GM19397 (cell line): ENCODE measurements at regions not wholly inside any gene's neighbourhood (a gene's known extent, or its start where the extent isn't known, plus 50 kb on each side); places are given as distances from the start of the nearest gene placed in this dataset.

ENCODE experiments used
- ATAC-seq: cut with Tn5 transposase; IDR thresholded peaks from one replicate; pipeline ENCODE4 v1.9.1; 2021; ENCODE audit warnings: mild to moderate bottlenecking, moderate library complexity; ENCODE audit not compliant: unreplicated experiment

DNA sequence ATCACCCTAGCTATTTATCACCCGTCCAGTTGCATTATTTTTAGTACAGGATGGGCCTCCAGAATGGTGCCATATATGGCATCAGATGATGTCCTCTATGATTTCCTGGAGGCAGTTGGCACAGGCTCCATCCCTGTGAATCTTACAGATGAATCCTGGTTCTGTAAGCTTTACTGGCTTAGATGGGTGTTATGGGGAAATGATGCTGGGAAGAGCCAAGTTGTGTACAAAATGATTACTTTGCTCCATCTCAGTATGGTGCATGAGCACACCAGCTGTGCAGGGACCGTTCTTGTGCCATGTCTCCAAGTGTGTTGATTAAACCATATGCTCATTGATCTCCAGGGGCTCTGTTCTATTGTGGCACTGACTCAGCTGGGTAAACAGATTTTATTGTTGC, 755.7 kb downstream of the TLR4 start:
- ATAC-seq: no peak

DNA sequence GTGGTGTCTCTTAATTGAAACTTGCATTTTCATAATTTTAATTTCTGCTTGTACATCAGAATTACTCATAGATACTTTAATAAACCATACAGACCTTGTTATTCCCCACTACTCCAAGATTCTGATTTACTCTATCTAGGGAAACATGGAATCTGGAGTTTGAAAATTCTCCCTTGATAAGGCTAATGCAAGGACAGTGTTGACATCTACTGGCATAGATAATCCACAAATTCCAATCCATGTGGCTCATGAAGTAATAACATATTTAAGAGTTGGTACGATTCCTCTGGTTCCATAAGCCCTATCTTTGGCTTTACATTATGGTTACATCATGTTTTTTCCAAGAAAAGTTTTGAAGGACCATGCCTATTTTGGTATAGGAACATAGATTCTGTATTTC, 759.2 kb downstream of the TLR4 start:
- ATAC-seq: no peak

DNA sequence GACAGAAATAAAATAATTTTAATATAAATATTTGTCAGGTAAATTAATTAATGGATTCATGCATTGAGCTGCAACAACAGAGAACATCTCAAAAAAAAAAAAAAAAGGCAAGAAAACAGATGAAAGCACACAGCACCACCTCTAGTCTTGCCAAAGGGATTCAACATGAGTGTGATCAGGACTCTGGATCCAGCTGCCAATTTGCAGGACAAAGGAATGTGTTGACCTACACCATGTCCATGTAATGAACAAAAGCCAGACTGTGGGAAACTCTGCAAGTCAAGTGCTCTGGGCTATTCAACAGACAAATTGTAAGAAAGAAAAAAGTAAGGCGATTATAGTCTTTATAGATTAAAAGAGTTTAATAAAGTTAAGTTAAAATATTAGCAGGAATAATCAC, 769.3 kb downstream of the TLR4 start:
- no peak for ATAC-seq

DNA sequence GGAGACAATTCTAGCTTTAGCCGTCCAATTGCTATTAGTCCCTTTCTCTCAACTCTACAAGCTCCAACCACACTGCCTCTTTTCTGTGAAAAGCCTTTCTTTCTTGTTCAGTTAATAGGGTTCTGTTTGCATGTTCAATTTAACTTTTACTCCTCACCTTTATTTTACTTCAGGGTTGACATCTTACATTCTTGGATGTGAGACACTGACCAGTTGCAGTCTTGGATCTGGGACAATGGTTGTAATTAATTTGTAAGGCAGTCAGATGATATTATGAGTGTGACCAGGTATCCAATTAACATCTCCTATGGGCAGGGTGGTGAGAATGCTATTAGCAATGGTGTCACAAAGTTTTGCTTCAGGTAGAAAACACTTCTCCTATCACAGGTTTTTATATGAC, 774.5 kb downstream of the TLR4 start:
- ATAC-seq: no peak

- no peak for ATAC-seq
Measured at GRCh38 chr9:118482306-118482705, 778.1 kb downstream of the TLR4 start.

DNA sequence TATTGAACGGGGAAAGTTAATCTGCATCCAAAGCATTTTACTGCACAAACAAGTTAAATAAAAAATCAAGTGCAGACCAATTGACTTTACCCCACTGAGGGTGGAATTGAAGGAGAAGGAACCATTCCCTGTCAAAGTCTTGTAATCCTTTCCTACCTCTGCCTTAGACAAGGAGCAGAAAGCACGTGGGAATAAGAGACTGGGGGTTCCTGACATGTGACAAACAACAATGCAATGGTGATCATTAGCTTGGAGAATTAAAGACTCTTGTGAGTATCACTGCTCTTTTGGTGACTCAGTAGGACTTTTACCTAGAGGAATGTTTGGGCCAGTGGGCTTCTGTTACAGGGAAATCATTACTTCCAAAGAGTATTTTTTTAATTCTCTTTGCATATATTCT, 779.5 kb downstream of the TLR4 start:
- no peak for ATAC-seq

- no peak for ATAC-seq
Measured at GRCh38 chr9:118503236-118503635, 799.0 kb downstream of the TLR4 start.

DNA sequence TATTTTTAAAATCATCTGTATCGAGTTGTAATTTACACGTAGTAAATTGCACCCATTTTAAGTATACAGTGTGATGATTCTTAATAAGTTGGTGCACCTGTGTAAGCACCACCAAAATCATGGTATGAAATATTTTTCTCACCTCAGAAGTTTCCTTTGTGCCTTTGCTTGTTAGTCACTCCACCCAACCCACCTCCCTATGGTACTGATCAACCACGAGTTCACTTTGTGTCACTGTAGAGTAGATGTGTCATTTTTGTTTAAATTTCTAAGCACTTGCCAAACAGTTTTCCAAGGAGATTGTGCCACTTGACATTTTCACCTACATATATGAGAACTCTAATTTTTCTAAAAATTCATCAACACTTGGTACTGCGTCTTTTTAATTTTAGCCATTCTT, 806.5 kb downstream of the TLR4 start:
- no peak for ATAC-seq

DNA sequence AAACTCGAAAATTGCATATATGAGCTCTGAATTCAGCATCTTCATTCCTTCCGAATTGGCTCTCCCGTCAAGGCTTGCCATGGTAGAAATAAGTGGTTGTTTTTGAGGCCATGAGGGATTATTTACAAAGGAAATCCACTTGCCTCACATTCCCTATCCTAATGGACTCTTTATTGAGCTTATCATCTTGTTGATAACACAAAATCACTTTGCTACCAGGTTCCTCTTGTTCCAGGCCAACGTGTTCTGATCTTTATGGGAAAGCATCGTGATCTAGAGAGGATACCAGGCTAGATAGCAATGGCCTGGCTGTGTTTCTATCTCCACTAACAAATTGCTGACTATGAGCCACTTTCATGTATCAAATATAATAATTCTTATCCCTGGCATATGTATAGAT, 811.7 kb downstream of the TLR4 start:
- ATAC-seq: no peak

DNA sequence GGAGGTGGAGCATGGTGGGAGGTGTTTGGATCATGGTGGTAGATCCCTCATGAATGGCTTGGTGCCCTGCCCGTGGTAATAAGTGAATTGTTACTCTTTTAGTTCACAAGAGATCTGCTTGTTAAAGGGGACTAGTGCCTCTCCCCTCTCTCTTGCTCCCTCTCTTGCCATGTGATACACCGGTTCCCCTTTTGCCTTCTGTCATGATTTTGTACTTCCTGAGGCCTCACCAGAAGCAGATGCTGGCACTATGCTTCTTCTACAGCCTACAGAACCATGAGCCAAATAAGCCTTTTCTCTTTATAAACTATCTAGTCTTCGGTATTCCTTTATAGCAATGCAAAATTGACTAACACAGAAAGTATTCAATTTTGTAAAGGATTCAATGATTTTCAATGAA, 817.1 kb downstream of the TLR4 start:
- no peak for ATAC-seq

DNA sequence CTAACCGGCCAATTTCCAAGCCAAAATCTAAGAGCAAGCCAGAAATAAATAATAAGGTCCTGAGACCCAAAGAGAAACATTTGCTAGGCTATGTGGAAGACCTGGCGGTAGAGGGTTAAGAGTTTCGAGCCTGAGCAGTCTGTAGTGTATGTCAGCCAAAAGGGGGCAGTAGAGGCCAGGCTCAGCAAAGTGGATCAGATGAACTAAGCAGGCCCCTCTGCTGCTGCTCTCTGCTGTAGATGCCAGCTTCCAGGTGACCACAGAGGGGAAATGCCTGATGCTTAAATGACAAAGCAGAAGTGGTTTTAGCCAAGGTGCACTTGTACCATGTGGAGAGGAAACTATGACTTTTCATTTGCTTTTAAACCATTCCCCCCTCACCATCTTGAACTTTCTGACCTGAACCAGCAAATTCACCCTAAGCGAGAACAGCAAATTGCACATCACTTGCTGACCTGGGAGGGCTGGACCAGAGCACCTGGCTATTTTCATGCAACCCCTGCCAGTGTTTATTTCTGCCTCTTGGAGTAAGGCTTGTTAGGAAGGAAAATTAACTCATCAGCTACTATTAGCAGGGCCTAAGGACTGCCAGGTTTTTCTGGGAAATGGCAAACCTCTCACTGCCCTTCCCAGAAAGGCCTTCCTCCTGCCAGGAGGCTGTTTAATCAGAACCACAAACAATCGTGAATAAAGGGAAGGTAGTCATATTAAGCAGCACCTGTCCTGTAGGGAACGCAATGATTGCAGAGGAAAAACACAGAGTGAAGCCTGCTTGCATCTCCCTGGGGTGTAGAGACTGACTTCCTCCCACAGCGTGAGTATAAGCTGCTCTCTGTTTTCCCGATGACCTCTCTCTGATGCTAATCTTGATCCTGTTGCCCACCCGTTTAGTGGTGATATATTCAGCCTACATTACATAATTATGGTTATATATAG, 818.2 kb downstream of the TLR4 start:
- ATAC-seq: peak; percentile 91

DNA sequence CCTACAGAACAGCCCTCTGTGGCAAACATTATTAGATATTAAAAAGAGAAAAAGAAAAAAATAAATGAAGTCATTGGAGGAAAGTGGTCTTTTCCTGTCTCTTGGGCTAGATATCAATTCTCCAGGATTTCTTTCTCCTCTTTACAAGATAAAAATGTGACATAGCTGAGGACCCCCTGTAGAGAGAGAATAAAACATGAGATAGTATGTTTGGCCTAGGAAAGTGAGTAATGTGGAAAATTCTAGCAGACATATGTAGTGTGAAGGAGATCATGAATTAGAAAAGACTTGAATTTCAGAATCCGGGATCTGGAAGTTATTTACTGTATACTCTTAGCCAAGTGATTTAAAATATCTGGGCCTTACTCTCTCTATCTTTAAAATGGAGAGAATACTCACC, 823.1 kb downstream of the TLR4 start:
- ATAC-seq: no peak

DNA sequence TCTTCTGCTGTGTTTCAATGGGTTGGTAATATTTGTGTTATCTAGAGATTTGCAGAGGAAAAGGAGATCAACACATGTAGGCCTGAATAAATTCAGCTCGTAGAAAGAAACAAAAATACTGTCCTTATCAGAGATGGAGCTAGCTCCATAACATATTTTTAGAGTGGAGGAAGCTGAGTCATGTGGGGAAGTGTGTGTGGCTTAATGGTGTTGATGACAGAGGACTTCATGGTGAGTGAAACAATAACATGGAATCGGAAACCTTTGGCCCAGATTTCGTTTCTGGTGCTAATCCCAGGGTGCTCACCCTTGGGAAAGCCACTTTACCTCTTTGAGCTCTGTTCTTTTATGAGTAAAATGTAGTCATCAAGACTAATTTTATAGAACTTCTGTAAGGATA, 825.0 kb downstream of the TLR4 start:
- ATAC-seq: peak; percentile 30

DNA sequence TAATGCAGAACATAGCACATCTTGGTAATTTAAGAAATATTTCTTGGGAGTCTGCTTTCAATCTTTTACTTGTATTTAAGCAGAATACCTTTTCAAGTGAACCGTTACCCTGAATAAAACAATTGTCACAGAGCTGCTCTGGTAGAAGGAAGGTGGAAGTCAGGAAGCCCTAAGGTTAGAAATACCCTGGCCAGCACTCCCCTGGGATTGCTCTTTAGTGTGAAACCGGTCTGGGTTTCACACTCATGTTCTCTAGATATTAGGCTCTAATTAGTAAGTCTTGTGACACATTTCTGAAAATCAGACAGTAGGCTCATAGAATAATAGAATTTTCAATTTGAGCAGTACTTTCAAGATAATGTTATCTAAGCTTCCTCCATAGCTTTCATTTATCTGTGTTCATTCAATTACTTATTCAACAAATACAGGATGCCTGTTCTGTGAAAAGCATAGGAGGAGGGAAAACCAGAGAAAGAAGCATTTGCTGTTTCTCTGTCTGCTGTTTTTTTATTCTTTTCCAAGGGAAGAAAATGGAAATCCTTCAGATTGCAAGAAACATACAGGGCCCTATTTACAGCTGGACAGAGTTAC, 825.5 kb downstream of the TLR4 start:
- peak; percentile 93 for ATAC-seq

DNA sequence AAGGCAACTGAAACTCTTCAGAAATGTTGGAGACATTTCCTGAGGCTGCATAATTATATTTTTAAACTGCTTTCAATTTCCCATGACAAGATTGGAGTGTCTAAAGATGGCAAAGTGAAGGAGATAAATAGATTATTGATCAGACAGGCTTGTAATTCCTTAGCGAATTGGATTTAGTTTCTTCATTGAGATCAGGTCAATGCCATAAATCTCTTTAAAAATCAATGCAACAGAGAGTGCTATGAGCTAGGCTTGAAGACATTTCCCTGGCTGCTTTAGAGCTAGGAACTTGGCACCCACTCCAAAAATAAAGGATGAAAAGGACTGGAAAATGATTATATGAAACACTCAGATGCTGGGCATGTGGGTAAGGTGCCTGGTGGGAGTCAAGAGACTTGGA, 828.4 kb downstream of the TLR4 start:
- ATAC-seq: no peak

DNA sequence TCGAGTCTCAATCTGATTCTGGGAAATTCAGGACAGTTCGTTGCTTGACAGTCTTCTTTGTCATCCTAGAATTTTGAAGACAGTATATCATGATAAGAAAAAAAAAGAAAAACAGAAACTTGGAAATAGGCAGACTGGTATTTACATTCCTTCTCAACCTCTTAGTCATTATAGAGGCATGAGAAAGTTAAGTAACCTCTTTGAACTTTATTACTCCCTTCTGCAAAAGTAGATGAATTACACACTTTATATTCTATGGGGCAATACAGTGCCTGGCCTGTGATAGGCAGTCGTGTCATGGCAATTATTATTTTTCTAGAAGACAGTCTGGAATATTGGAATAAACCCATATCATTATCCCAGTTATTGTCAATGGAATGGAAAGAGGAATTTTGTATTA, 828.9 kb downstream of the TLR4 start:
- no peak for ATAC-seq

DNA sequence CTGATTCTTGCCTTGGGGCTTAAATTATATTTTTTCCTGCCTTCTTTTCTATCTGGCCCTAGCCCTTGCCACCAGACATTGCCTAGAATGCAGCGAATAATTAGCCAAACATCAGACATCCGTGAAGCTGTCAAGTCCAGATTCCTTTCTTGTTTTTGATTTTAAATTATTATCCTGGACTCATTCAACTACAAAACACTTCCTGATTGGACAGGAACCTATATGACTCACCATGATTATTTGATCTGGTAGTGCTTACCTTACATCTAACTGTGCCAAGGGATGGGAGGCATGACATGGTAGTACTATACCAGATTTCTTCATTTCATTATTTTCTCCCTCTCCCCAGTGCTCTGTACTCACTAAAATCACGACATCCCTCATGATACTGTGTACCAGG, 829.6 kb downstream of the TLR4 start:
- no peak for ATAC-seq

DNA sequence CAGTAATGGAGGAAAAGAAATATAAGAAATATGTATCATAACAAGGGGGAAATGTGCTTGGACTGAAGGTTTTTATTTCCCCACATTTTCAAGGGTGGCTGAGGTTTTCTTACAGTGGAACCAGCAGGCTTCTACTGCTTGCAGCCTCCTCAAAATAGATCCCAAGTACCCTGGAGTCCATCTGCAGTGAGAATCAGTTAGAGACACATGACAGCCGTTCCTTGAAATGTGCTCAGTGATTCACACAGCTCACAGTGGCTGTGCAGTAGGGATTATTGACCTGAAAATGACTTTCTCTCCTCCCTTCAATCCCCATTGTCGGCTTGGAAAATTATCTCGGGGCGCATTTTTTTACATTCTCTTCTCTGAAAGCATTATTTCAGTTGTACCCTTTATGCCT, 832.0 kb downstream of the TLR4 start:
- no peak for ATAC-seq

- no peak for ATAC-seq
Measured at GRCh38 chr9:118538959-118539358, 830.3 kb downstream of the BRINP1 start.

DNA sequence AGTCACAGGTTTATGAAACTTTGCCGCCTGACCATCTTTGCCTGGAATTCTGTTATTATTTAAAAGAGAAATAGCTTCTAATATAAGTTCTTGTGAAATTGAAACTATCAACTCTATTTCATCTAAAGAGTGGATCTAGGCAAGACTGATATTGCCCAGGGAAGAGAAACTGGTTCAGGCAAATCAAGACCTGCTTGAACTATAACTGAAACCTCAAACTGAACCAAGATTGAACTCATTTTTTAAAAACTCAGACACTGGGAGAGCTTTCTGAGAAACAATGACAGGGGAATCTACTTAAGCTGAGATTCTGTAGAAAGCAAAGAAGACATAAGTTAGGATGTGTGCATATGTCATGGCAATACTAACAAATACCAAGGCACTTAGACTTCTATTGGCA, 815.8 kb downstream of the BRINP1 start:
- ATAC-seq: no peak

DNA sequence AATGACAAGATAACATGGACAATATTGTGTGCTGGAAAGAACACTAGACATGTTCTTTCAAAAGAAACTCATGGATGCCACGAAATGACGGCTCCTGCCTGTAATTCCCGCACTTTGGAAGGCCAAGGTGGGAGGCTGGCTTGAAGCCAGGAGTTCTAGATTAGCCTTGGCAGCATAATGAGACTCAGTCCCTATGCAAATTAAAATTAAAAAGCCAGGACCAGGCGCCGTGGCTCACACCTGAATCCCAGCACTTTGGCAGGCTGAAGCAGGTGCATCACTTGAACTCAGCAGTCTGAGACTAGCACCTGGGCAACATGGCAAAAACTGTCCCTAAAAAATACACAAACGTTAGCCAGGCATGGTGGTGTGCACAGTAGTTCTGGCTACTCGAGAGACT, 814.2 kb downstream of the BRINP1 start:
- no peak for ATAC-seq

- no peak for ATAC-seq
Measured at GRCh38 chr9:118558026-118558425, 811.2 kb downstream of the BRINP1 start.

- ATAC-seq: no peak
Measured at GRCh38 chr9:118558891-118559290, 810.3 kb downstream of the BRINP1 start.
